Vagina (tissue), 2 donors: ENCODE measurements at regions not wholly inside any gene's neighbourhood (a gene's known extent, or its start where the extent isn't known, plus 50 kb on each side); places are given as distances from the start of the nearest gene placed in this dataset.
"Not testable (repeated sequence)": the region's sequence is repeated elsewhere in the genome, so short reads cannot be mapped to it uniquely, and the experiment has no call there.

Experiments used
- DNase-seq, 2 donors: peaks; one replicate each; pipeline ENCODE4 v3.0.0-alpha.2; 2017; ENCODE audit errors: extremely low spot score in 2 of 2
- H3K27ac ChIP-seq: fragments of 200-600 bp; sonication (generic); one replicate; pipeline ENCODE4 v1.5.1; 2019
- H3K27me3 ChIP-seq: fragments of 200-600 bp; sonication (generic); one replicate; pipeline ENCODE4 v1.5.1; 2019
- H3K36me3 ChIP-seq, 2 donors: fragments of 200-600 bp; sonication (generic); one replicate each; pipeline ENCODE4 v1.5.1; 2017 to 2019
- H3K4me1 ChIP-seq: fragments of 200-600 bp; sonication (generic); one replicate; pipeline ENCODE4 v1.5.1; 2019
- H3K4me3 ChIP-seq, 2 donors: fragments of 200-600 bp; sonication (generic); 1 replicate in 1 of 2; 2 replicates in 1 of 2; pipeline ENCODE4 v1.5.1; 2016 to 2019
- H3K9me3 ChIP-seq: fragments of 200-600 bp; sonication (generic); one replicate; pipeline ENCODE4 v1.5.1; 2019
- CTCF ChIP-seq, 3 experiments: fragments of 450-650 bp in 2 of 3; fragments of 200-600 bp in 1 of 3; sonication (generic) in 1 of 3; IDR thresholded peaks; one replicate each; pipeline ENCODE4 v1.5.1; 2017 to 2019; ENCODE audit warnings: antibody characterized with exemption in 3 of 3, mild to moderate bottlenecking in 2 of 3, moderate library complexity in 2 of 3
- POLR2A ChIP-seq, 2 donors: fragments of 450-650 bp; IDR thresholded peaks; one replicate each; pipeline ENCODE4 v1.6.1; 2017; ENCODE audit warnings: antibody characterized with exemption in 2 of 2, mild to moderate bottlenecking in 2 of 2, moderate library complexity in 2 of 2
- POLR2AphosphoS5 ChIP-seq, 2 donors: sonication (generic); formaldehyde crosslinking; IDR thresholded peaks; one replicate each; pipeline ENCODE4 v1.9.0; 2017; ENCODE audit warnings: antibody characterized with exemption in 2 of 2, mild to moderate bottlenecking in 2 of 2, low read depth in 1 of 2; ENCODE audit not compliant: insufficient read depth in 1 of 2
- intact Hi-C: fragments of 100-400 bp; cut with DNase I; formaldehyde crosslinking; loops from one replicate; pipeline ENCODE4 v1.15.1; 2023

- Histone ChIP-seq H3K27me3 (no peaks in the 10 kb centered on the region), H3K4me1 (no peaks in the 10 kb centered on the region), H3K4me3 (no peak overlapping the region), H3K27ac (no peak overlapping the region), H3K36me3 (no peaks in the 10 kb centered on the region), H3K9me3 (no peaks in the 10 kb centered on the region)
- intact Hi-C loops: no loop called here
- no peak for DNase-seq
- no peak for TF ChIP-seq POLR2A (IDR thresholded peaks at IDR 0.05)
- TF ChIP-seq CTCF (IDR thresholded peaks at IDR 0.05): no peak
- no peak for TF ChIP-seq POLR2AphosphoS5 (IDR thresholded peaks at IDR 0.05; ENCODE audit: insufficient read depth in 1 of 2, low read depth in 1 of 2)
Measured at GRCh38 chr1:157302199-157302497, 164.0 kb upstream of the ETV3 start.

- Histone ChIP-seq H3K9me3 (no peaks in the 10 kb centered on the region), H3K27ac (no peak overlapping the region), H3K27me3 (no peaks in the 10 kb centered on the region), H3K36me3 (no peaks in the 10 kb centered on the region), H3K4me3 (no peak overlapping the region), H3K4me1 (no peaks in the 10 kb centered on the region)
- DNase-seq: no peak
- TF ChIP-seq CTCF (IDR thresholded peaks at IDR 0.05) (no peak), POLR2A (IDR thresholded peaks at IDR 0.05) (no peak), POLR2AphosphoS5 (IDR thresholded peaks at IDR 0.05; ENCODE audit: insufficient read depth in 1 of 2, low read depth in 1 of 2) (no peak)
- intact Hi-C loops: no loop called here
Measured at GRCh38 chr1:157301477-157302198, 163.4 kb upstream of the ETV3 start.

GRCh38 chr1:157294387-157295145 is 156.4 kb upstream of the ETV3 start:
- H3K27me3 ChIP-seq, H3K27ac ChIP-seq, intact Hi-C loops, H3K9me3 ChIP-seq, H3K4me1 ChIP-seq, H3K4me3 ChIP-seq, H3K36me3 ChIP-seq: not testable (repeated sequence)
- peak in 1 of 2 donors; percentile 62 for DNase-seq

GRCh38 chr1:157292809-157293564 is 154.8 kb upstream of the ETV3 start:
- Histone ChIP-seq H3K36me3 (no peaks in the 10 kb centered on the region), H3K27me3 (no peaks in the 10 kb centered on the region), H3K9me3 (no peaks in the 10 kb centered on the region), H3K27ac (no peak overlapping the region), H3K4me1 (no peaks in the 10 kb centered on the region), H3K4me3 (no peak overlapping the region)
- TF ChIP-seq POLR2AphosphoS5 (IDR thresholded peaks at IDR 0.05; ENCODE audit: insufficient read depth in 1 of 2, low read depth in 1 of 2) (no peak), POLR2A (IDR thresholded peaks at IDR 0.05) (no peak), CTCF (IDR thresholded peaks at IDR 0.05) (no peak)
- peak in 1 of 2 donors; percentile 44 for DNase-seq
- intact Hi-C loops: no loop called here

GRCh38 chr1:157292302-157292701 is 154.1 kb upstream of the ETV3 start:
- H3K27ac ChIP-seq: no peak overlapping the region

More at GRCh38 chr1:157292302-157292701, 154.1 kb upstream of the ETV3 start:
- no peaks in the 10 kb centered on the region for H3K27me3 ChIP-seq
- H3K4me1 ChIP-seq: no peaks in the 10 kb centered on the region
- no peak overlapping the region for H3K4me3 ChIP-seq
- intact Hi-C loops: no loop called here
- H3K36me3 ChIP-seq: no peaks in the 10 kb centered on the region
- TF ChIP-seq POLR2A (IDR thresholded peaks at IDR 0.05): no peak
- TF ChIP-seq POLR2AphosphoS5 (IDR thresholded peaks at IDR 0.05; ENCODE audit: insufficient read depth in 1 of 2, low read depth in 1 of 2): no peak
- no peak for TF ChIP-seq CTCF (IDR thresholded peaks at IDR 0.05)
- H3K9me3 ChIP-seq: no peaks in the 10 kb centered on the region
- DNase-seq: no peak
